GM12874 (cell line): ENCODE measurements at regions not wholly inside any gene's neighbourhood (a gene's known extent, or its start where the extent isn't known, plus 50 kb on each side); places are given as distances from the start of the nearest gene placed in this dataset.

ENCODE experiments used
- CTCF ChIP-seq: IDR thresholded peaks from 2 replicates; pipeline ENCODE4 v1.5.1; 2011; ENCODE audit warnings: low read depth, mild to moderate bottlenecking, control low read depth, low read length, moderate library complexity; ENCODE audit not compliant: insufficient read depth

GRCh38 chr14:65255583-65256461 lies 153.5 kb upstream of the MAX start:
- no peak for TF ChIP-seq CTCF

GRCh38 chr14:65256714-65257113 lies 154.4 kb upstream of the MAX start:
- TF ChIP-seq CTCF = no peak

- no peak for TF ChIP-seq CTCF
Measured at GRCh38 chr14:65257425-65257824, 155.1 kb upstream of the FUT8 start.

- no peak for TF ChIP-seq CTCF
Measured at GRCh38 chr14:65258391-65258790, 154.1 kb upstream of the FUT8 start.

- no peak for TF ChIP-seq CTCF
Measured at GRCh38 chr14:65259000-65259399, 153.5 kb upstream of the FUT8 start.

GRCh38 chr14:65260786-65261185 lies 151.7 kb upstream of the FUT8 start:
- TF ChIP-seq CTCF = no peak

- no peak for TF ChIP-seq CTCF
Measured at GRCh38 chr14:65261425-65261920, 151.1 kb upstream of the FUT8 start.
